ENCODE measurements at regions not wholly inside any gene's neighbourhood (a gene's known extent, or its start where the extent isn't known, plus 50 kb on each side); places are given as distances from the start of the nearest gene placed in this dataset. TPM values are rescaled to one million over a fixed set of nuclear protein-coding genes. Genes with fewer than 3 reads are reported as not detected.

DNA sequence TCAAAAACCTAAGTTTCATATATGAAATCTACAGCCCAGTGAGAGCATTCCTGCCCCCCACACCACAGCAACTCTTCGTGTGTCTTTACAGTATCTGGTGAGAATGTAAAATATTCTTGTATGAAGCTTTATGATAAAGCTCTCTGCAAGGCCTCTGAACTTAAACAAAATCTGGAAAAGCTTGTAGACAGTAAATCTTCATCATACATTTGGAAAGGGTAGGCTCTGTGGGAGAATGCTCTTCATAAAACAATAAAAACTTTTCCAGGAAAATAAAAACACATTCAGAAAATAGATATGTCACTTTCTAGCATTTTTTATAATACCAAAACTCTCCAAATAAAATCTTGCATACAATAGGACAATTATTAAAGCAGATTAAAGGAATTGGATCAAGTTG lies 1009.5 kb downstream of the NAALADL2 start:
- H3K27me3 ChIP-seq (replicated peaks; ENCODE audit: insufficient read depth): no peaks in the 10 kb centered on the region
- no peaks in the 10 kb centered on the region for H4K20me1 ChIP-seq (ENCODE audit: insufficient read depth)
- in situ Hi-C loops (cut with MboI): no loop called here
- H3K4me3 ChIP-seq: no peak overlapping the region
- no peaks in the 10 kb centered on the region for H3K79me2 ChIP-seq (ENCODE audit: insufficient read depth)
- no peak overlapping the region for H3K9ac ChIP-seq
- no peak for DNase-seq
- H3K9me3 ChIP-seq (ENCODE audit: low read depth): no peaks in the 10 kb centered on the region
- no peaks in the 10 kb centered on the region for H3K36me3 ChIP-seq (ENCODE audit: low read depth)
- H3F3A ChIP-seq (ENCODE audit: insufficient read depth): no peaks in the 10 kb centered on the region
- WGBS, 2 experiments (ENCODE audit: low coverage in 1 of 2, low lambda C conversion rate in 2 of 2, missing lambda C conversion rate in 2 of 2): 32 to 36% methylated on average over 1 of the region's 1 CpG
- H3K4me1 ChIP-seq (ENCODE audit: insufficient read depth): no peaks in the 10 kb centered on the region
- H3K9me2 ChIP-seq (ENCODE audit: insufficient read depth): no peaks in the 10 kb centered on the region
- no peak overlapping the region for H3K4me2 ChIP-seq (ENCODE audit: unreplicated experiment)
- no peak overlapping the region; the same call in 1 of the 2 replicates for H2AFZ ChIP-seq
- TF ChIP-seq EZH2 (IDR thresholded peaks at IDR 0.05; ENCODE audit: insufficient read depth, poor library complexity, severe bottlenecking) (no peak), EZH2phosphoT487 (IDR thresholded peaks at IDR 0.05; ENCODE audit: insufficient read depth, low read depth) (no peak)
- no peak overlapping the region for H3K27ac ChIP-seq

DNA sequence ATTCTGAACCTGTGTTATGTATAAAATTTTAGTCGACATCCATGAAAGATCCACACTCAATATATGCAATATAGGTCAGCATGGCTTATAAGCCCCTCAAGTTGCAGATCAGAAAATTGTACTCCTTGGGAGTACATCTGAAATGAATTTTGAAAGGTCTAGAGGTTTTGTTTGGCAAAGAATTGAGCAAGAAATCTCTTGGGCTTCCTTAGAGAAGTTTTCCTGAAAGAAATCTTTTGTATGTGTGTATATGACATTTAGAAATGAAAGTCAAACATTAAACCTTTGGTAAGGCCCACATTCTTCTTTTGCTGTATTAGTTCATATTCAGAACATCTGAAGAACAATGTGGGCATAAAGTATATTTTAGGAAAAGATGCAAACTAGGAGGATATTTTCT lies 1006.6 kb downstream of the NAALADL2 start:
- H2AFZ ChIP-seq: no peak overlapping the region
- no peak overlapping the region for H3K27ac ChIP-seq
- no peak overlapping the region for H3K4me2 ChIP-seq (ENCODE audit: unreplicated experiment)
- no peaks in the 10 kb centered on the region for H3K9me3 ChIP-seq (ENCODE audit: low read depth)
- 61 to 81% methylated on average over 1 of the region's 1 CpG for WGBS, 2 experiments (ENCODE audit: low coverage in 1 of 2, low lambda C conversion rate in 2 of 2, missing lambda C conversion rate in 2 of 2)
- no peak for DNase-seq
- TF ChIP-seq EZH2phosphoT487 (IDR thresholded peaks at IDR 0.05; ENCODE audit: insufficient read depth, low read depth): no peak
- no peak for TF ChIP-seq EZH2 (IDR thresholded peaks at IDR 0.05; ENCODE audit: insufficient read depth, poor library complexity, severe bottlenecking)
- H3K9me2 ChIP-seq (ENCODE audit: insufficient read depth): no peaks in the 10 kb centered on the region
- H3K79me2 ChIP-seq (ENCODE audit: insufficient read depth): no peaks in the 10 kb centered on the region
- H3K4me3 ChIP-seq: no peak overlapping the region
- no peaks in the 10 kb centered on the region for H3K36me3 ChIP-seq (ENCODE audit: low read depth)
- H4K20me1 ChIP-seq (ENCODE audit: insufficient read depth): no peaks in the 10 kb centered on the region
- H3K27me3 ChIP-seq (replicated peaks; ENCODE audit: insufficient read depth): no peaks in the 10 kb centered on the region
- H3F3A ChIP-seq (ENCODE audit: insufficient read depth): no peaks in the 10 kb centered on the region
- in situ Hi-C loops (cut with MboI): no loop called here
- no peaks in the 10 kb centered on the region for H3K4me1 ChIP-seq (ENCODE audit: insufficient read depth)
- no peak overlapping the region for H3K9ac ChIP-seq

DNA sequence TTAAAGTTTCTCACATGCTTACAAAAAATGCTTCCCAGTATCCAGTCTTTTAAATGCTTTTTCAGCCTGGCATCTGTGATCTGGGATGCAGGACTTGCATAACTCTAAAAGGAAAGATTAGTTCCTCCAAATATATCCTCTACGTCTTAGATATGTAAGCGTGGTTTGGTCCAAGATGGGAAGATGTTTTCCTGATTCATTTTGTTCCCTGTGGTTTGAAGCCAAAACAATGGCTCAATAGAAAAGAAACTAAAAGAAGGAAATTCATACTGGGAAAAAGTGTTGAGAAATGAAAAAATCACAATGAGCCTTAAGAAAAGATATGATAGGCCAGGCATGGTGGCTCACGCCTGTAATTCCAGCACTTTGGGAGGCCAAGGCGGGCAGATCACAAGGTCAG lies 1002.8 kb downstream of the NAALADL2 start:
- Histone ChIP-seq H3K4me1 (ENCODE audit: insufficient read depth) (no peaks in the 10 kb centered on the region), H3K9me2 (ENCODE audit: insufficient read depth) (no peaks in the 10 kb centered on the region), H3K4me2 (ENCODE audit: unreplicated experiment) (no peak overlapping the region), H3K4me3 (no peak overlapping the region), H3K36me3 (ENCODE audit: low read depth) (no peaks in the 10 kb centered on the region), H3K9ac (no peak overlapping the region), H3K27ac (no peak overlapping the region), H3K27me3 (replicated peaks; ENCODE audit: insufficient read depth) (no peaks in the 10 kb centered on the region), H3K79me2 (ENCODE audit: insufficient read depth) (no peaks in the 10 kb centered on the region), H4K20me1 (ENCODE audit: insufficient read depth) (no peaks in the 10 kb centered on the region), H2AFZ (no peak overlapping the region), H3F3A (ENCODE audit: insufficient read depth) (no peaks in the 10 kb centered on the region), H3K9me3 (ENCODE audit: low read depth) (no peaks in the 10 kb centered on the region)
- in situ Hi-C loops (cut with MboI): no loop called here
- WGBS, 2 experiments (ENCODE audit: low coverage in 1 of 2, low lambda C conversion rate in 2 of 2, missing lambda C conversion rate in 2 of 2): 61 to 69% methylated on average over 4 of the region's 4 CpGs
- no peak for DNase-seq
- TF ChIP-seq EZH2phosphoT487 (IDR thresholded peaks at IDR 0.05; ENCODE audit: insufficient read depth, low read depth) (no peak), EZH2 (IDR thresholded peaks at IDR 0.05; ENCODE audit: insufficient read depth, poor library complexity, severe bottlenecking) (no peak)

Small RNAs in the stretch of these regions (microRNA-seq; reads per million reads assigned to microRNA genes)
- 1.5 reads per million for gene MIR7977 (ENCODE audit: borderline number of aligned reads)

Small RNAs in the stretch of these regions (small RNA-seq; reads per million reads assigned to genes)
- gene AC104640.2 (ENCODE audit: low read depth, low replicate concordance): not detected
- gene RNA5SP147 (ENCODE audit: low read depth, low replicate concordance): not detected
